Liver (tissue), 7 donors: ENCODE measurements at regions not wholly inside any gene's neighbourhood (a gene's known extent, or its start where the extent isn't known, plus 50 kb on each side); places are given as distances from the start of the nearest gene placed in this dataset.

Source experiments
- DNase-seq: peaks from one replicate; pipeline ENCODE4 v3.0.0-alpha.2; 2017; ENCODE audit warnings: low spot score
- H3K27ac ChIP-seq, 2 donors: one replicate each; pipeline ENCODE4 v1.7.0; 2013; ENCODE audit warnings: inconsistent platforms in 2 of 2, low read length in 2 of 2, control low read depth in 1 of 2, low read depth in 1 of 2, mild to moderate bottlenecking in 1 of 2
- H3K27me3 ChIP-seq, 4 donors: one replicate each; pipeline versions ENCODE4 v1.6.1 to v1.7.0; 2013; ENCODE audit warnings: low read length in 3 of 4, inconsistent platforms in 1 of 4, mild to moderate bottlenecking in 1 of 4, moderate library complexity in 1 of 4; ENCODE audit not compliant: control insufficient read depth in 4 of 4, insufficient read depth in 4 of 4
- H3K36me3 ChIP-seq, 4 donors: one replicate each; pipeline versions ENCODE4 v1.6.1 to v1.7.0; 2013; ENCODE audit warnings: low read length in 3 of 4, mild to moderate bottlenecking in 3 of 4, low read depth in 1 of 4, moderate library complexity in 1 of 4; ENCODE audit not compliant: control insufficient read depth in 4 of 4, insufficient read depth in 3 of 4
- H3K4me1 ChIP-seq, 4 donors: one replicate each; pipeline versions ENCODE4 v1.6.1 to v1.7.0; 2013; ENCODE audit warnings: low read length in 3 of 4, mild to moderate bottlenecking in 3 of 4, moderate library complexity in 1 of 4; ENCODE audit not compliant: control insufficient read depth in 4 of 4, insufficient read depth in 4 of 4
- H3K4me3 ChIP-seq, 3 donors: one replicate each; pipeline versions ENCODE4 v1.6.1 to v1.7.0; 2013; ENCODE audit warnings: low read length in 3 of 3, control low read depth in 1 of 3, low read depth in 1 of 3, mild to moderate bottlenecking in 1 of 3
- H3K9ac ChIP-seq, 2 donors: one replicate each; pipeline ENCODE4 v1.7.0; 2013; ENCODE audit warnings: low read length in 2 of 2, mild to moderate bottlenecking in 2 of 2, moderate library complexity in 2 of 2, control low read depth in 1 of 2, low read depth in 1 of 2
- H3K9me3 ChIP-seq, 4 donors: one replicate each; pipeline versions ENCODE4 v1.6.1 to v1.7.0; 2013; ENCODE audit warnings: low read length in 3 of 4; ENCODE audit not compliant: control insufficient read depth in 4 of 4
- EGR1 ChIP-seq, 2 donors: IDR thresholded peaks; 2 replicates each; pipeline ENCODE4 v1.6.1; 2016 to 2018; ENCODE audit warnings: antibody characterized with exemption in 2 of 2, low read depth in 2 of 2
- GABPA ChIP-seq, 2 donors: IDR thresholded peaks in 1 of 2; conservative IDR thresholded peaks in 1 of 2; 2 replicates each; pipeline ENCODE4 v1.6.1; 2016; ENCODE audit warnings: antibody characterized with exemption in 2 of 2, mild to moderate bottlenecking in 1 of 2, moderate library complexity in 1 of 2
- HNF4G ChIP-seq: IDR thresholded peaks from 2 replicates; pipeline ENCODE4 v1.6.1; 2016; ENCODE audit warnings: antibody characterized with exemption
- REST ChIP-seq: IDR thresholded peaks from 2 replicates; pipeline ENCODE4 v1.6.1; 2016; ENCODE audit warnings: antibody characterized with exemption, mild to moderate bottlenecking
- RXRA ChIP-seq, 2 donors: IDR thresholded peaks; 2 replicates each; pipeline ENCODE4 v1.6.1; 2017 to 2018; ENCODE audit warnings: antibody characterized with exemption in 2 of 2, mild to moderate bottlenecking in 1 of 2
- TAF1 ChIP-seq: conservative IDR thresholded peaks from 2 replicates; pipeline ENCODE4 v1.6.1; 2016; ENCODE audit warnings: antibody characterized with exemption, mild to moderate bottlenecking
- YY1 ChIP-seq: IDR thresholded peaks from 2 replicates; pipeline ENCODE4 v1.6.1; 2016; ENCODE audit warnings: antibody characterized with exemption, mild to moderate bottlenecking
- WGBS: extraction: QIAGEN DNeasy Blood & Tissue Kit; methylation state at CpG from one replicate; pipeline ENCODE4 v1.1.7; 2013; 5-methylcytosine and 5-hydroxymethylcytosine counted together
- TF ChIP-seq, protein P1 (sequence below): IDR thresholded peaks from 2 replicates; pipeline ENCODE4 v1.6.1; 2016; ENCODE audit warnings: antibody characterized with exemption
- donor health status: healthy.
- donor health status: healthy.
- donor health status: healthy.
- donor health status: healthy.

DNA sequence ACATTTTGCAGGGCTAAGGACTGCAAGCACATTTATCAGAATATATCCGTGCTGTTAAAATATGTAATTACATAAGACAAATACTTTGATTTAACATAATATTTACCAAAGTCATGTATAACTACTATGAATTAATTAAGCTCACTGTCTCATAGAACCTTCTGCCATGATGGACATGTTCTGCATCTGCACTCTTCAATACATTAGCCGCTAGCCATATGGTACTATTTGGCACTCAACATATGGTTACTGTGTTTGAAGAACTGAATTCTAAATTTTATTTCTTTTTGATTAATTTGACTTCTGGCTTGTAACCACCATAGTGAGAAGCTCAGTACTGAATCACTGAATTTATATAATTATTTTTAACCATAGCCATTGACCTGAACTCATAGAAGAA, 427.0 kb upstream of the TRAM1L1 start:
- 92% methylated on average over 2 of the region's 2 CpGs for WGBS
- no peak for DNase-seq
- Histone ChIP-seq H3K36me3 (no peaks in the 10 kb centered on the region), H3K27ac (no peak overlapping the region), H3K4me1 (no peaks in the 10 kb centered on the region), H3K4me3 (no peak overlapping the region), H3K9ac (no peak overlapping the region), H3K27me3 (no peaks in the 10 kb centered on the region), H3K9me3 (no peaks in the 10 kb centered on the region)
- TF ChIP-seq TAF1 (no peak), YY1 (no peak), GABPA (IDR thresholded peaks at IDR 0.05 in 1 of 2, conservative IDR thresholded peaks at IDR 0.05 in 1 of 2) (no peak), EGR1 (IDR thresholded peaks at IDR 0.05; ENCODE audit: low read depth in 2 of 2) (no peak), RXRA (IDR thresholded peaks at IDR 0.05) (no peak), HNF4G (no peak)

- H3K4me1 ChIP-seq = no peaks in the 10 kb centered on the region
- no peak overlapping the region for H3K4me3 ChIP-seq
These were observed 429.2 kb upstream of the TRAM1L1 start for GRCh38 chr4:117514391-117515175.

More at GRCh38 chr4:117514391-117515175, 429.2 kb upstream of the TRAM1L1 start:
- no peak for DNase-seq
- Histone ChIP-seq H3K27ac (no peak overlapping the region), H3K9ac (no peak overlapping the region), H3K36me3 (no peaks in the 10 kb centered on the region), H3K9me3 (peaks cover 0 to 11% (median 1%) of the 10 kb centered on the region in 4 donors), H3K27me3 (no peaks in the 10 kb centered on the region)
- TF ChIP-seq, protein P1, sequence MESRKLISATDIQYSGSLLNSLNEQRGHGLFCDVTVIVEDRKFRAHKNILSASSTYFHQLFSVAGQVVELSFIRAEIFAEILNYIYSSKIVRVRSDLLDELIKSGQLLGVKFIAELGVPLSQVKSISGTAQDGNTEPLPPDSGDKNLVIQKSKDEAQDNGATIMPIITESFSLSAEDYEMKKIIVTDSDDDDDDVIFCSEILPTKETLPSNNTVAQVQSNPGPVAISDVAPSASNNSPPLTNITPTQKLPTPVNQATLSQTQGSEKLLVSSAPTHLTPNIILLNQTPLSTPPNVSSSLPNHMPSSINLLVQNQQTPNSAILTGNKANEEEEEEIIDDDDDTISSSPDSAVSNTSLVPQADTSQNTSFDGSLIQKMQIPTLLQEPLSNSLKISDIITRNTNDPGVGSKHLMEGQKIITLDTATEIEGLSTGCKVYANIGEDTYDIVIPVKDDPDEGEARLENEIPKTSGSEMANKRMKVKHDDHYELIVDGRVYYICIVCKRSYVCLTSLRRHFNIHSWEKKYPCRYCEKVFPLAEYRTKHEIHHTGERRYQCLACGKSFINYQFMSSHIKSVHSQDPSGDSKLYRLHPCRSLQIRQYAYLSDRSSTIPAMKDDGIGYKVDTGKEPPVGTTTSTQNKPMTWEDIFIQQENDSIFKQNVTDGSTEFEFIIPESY = no peak
- TF ChIP-seq REST = no peak
